Endothelial cell of umbilical vein (primary cell): ENCODE measurements at regions not wholly inside any gene's neighbourhood (a gene's known extent, or its start where the extent isn't known, plus 50 kb on each side); places are given as distances from the start of the nearest gene placed in this dataset.

Experiments used
- BruUV-seq: library from RNA; stranded (reverse); fragments of 400-500 nt; replicated peaks from 2 replicates; lab custom pipeline; 2021; lab: Mats Ljungman, UMichigan
- CTCF ChIA-PET: fragments of 300-600, 350-600 bp; sonication (Branson Sonifier 250); formaldehyde crosslinking; loops from one replicate; lab custom pipeline; 2021; ENCODE audit warnings: antibody characterized with exemption, inconsistent platforms; lab: Charles Lee
- POLR2A ChIA-PET: fragments of 300-600, 350-600 bp; sonication (Branson Sonifier 250); formaldehyde crosslinking; loops from one replicate; lab custom pipeline; 2021; ENCODE audit warnings: antibody characterized with exemption, inconsistent platforms; lab: Charles Lee
- DNase-seq: peaks from one replicate; pipeline ENCODE4 v3.0.0-alpha.2; 2011; ENCODE audit warnings: low read depth, low spot score
- FAIRE-seq: peaks from 2 replicates; lab custom pipeline; 2011; peaks lifted over from hg19 to GRCh38; lab: Jason Lieb, UNC
- H2AFZ ChIP-seq: 2 replicates; pipeline ENCODE4 v1.6.0; 2012; ENCODE audit warnings: low read depth, low read length, control low read depth, inconsistent platforms
- H3K27ac ChIP-seq: 2 replicates; pipeline ENCODE4 v1.5.1; 2011; ENCODE audit warnings: low read depth, mild to moderate bottlenecking, control low read depth, low read length, moderate library complexity; ENCODE audit not compliant: insufficient read depth
- H3K27me3 ChIP-seq, 2 experiments: 2 replicates each; pipeline versions ENCODE4 v1.6.0 to v1.6.1; 2011; ENCODE audit warnings: low read length in 2 of 2, mixed read lengths in 1 of 2; ENCODE audit not compliant: control insufficient read depth in 2 of 2, insufficient read depth in 2 of 2
- H3K36me3 ChIP-seq, 2 experiments: 2 replicates in 1 of 2; 3 replicates in 1 of 2; pipeline ENCODE4 v1.5.1; 2011; ENCODE audit warnings: low read length in 2 of 2, mild to moderate bottlenecking in 1 of 2, moderate library complexity in 1 of 2; ENCODE audit not compliant: control insufficient read depth in 2 of 2, insufficient read depth in 2 of 2; ENCODE audit errors: extremely low read depth in 1 of 2
- H3K4me1 ChIP-seq: 3 replicates; pipeline ENCODE4 v1.5.1; 2011; ENCODE audit warnings: mild to moderate bottlenecking, low read length; ENCODE audit not compliant: control insufficient read depth, insufficient read depth; ENCODE audit errors: extremely low read depth
- H3K4me2 ChIP-seq: 2 replicates; pipeline ENCODE4 v1.6.1; 2011; ENCODE audit warnings: low read length, control low read depth, mixed read lengths; ENCODE audit not compliant: insufficient read depth
- H3K4me3 ChIP-seq, 3 experiments: fragments of 200-600 bp in 1 of 3; sonication (generic), shearing (Covaris generic) in 1 of 3; replicated peaks in 1 of 3; 2 replicates each; pipeline ENCODE4 v1.5.1; 2011 to 2016; ENCODE audit warnings: control low read depth in 3 of 3, low read length in 3 of 3, mild to moderate bottlenecking in 2 of 3, inconsistent platforms in 1 of 3, low read depth in 1 of 3, moderate library complexity in 1 of 3; ENCODE audit not compliant: insufficient read depth in 1 of 3
- H3K79me2 ChIP-seq: 2 replicates; pipeline ENCODE4 v1.6.0; 2012; ENCODE audit warnings: low read length, inconsistent platforms; ENCODE audit not compliant: control insufficient read depth, insufficient read depth
- H3K9ac ChIP-seq: replicated peaks from 2 replicates; pipeline ENCODE3; 2011; ENCODE audit warnings: low read length, control low read depth; ENCODE audit not compliant: insufficient read depth; ENCODE audit errors: extremely low read depth
- H3K9me1 ChIP-seq: replicated peaks from 3 replicates; pipeline ENCODE4 v1.6.0; 2011; ENCODE audit warnings: mild to moderate bottlenecking, low read length; ENCODE audit not compliant: control insufficient read depth, insufficient read depth; ENCODE audit errors: extremely low read depth
- H3K9me3 ChIP-seq: replicated peaks from 2 replicates; pipeline ENCODE4 v1.5.1; 2012; ENCODE audit warnings: low read length, inconsistent platforms; ENCODE audit not compliant: control insufficient read depth, insufficient read depth
- H4K20me1 ChIP-seq: replicated peaks from 2 replicates; pipeline ENCODE3; 2011; ENCODE audit warnings: mild to moderate bottlenecking, low read length; ENCODE audit not compliant: control insufficient read depth, insufficient read depth; ENCODE audit errors: extremely low read depth
- EZH2 ChIP-seq: IDR thresholded peaks from 2 replicates; pipeline ENCODE4 v1.6.1; 2012; ENCODE audit warnings: borderline replicate concordance, low read depth, mild to moderate bottlenecking, moderate library complexity, low read length, inconsistent platforms; ENCODE audit not compliant: severe bottlenecking
- FOS ChIP-seq: IDR thresholded peaks from 2 replicates; pipeline ENCODE4 v1.6.1; 2011; ENCODE audit warnings: mild to moderate bottlenecking, low read length, moderate library complexity, borderline replicate concordance; ENCODE audit not compliant: insufficient read depth
- GATA2 ChIP-seq: IDR thresholded peaks from 2 replicates; pipeline ENCODE4 v1.7.0; 2011; ENCODE audit warnings: low read depth, mild to moderate bottlenecking, moderate library complexity, mixed read lengths, low read length; ENCODE audit not compliant: insufficient read length, insufficient read depth
- JUN ChIP-seq: IDR thresholded peaks from 2 replicates; pipeline ENCODE4 v1.6.1; 2011; ENCODE audit warnings: borderline replicate concordance, low read depth; ENCODE audit not compliant: insufficient read length, insufficient read depth
- MYC ChIP-seq: IDR thresholded peaks from one replicate; pipeline ENCODE4 v1.6.1; 2011; ENCODE audit warnings: mild to moderate bottlenecking, low read depth, low read length
- POLR2A ChIP-seq: IDR thresholded peaks from 2 replicates; pipeline ENCODE4 v1.6.1; 2012; ENCODE audit warnings: low read depth, mild to moderate bottlenecking, control low read depth, low read length
- POLR2AphosphoS5 ChIP-seq: IDR thresholded peaks from 2 replicates; pipeline ENCODE4 v1.6.1; 2012; ENCODE audit warnings: low read depth, mild to moderate bottlenecking, control low read depth, low read length, moderate library complexity; ENCODE audit not compliant: insufficient read depth
- dilution Hi-C: fragments of 300-500 bp; cut with MboI; formaldehyde crosslinking; loops from one replicate; pipeline ENCODE4 v1.15.0; 2019; ENCODE audit warnings: low sequenced_read_pairs; ENCODE audit not compliant: extremely low pct_ligation_motif_present
- intact Hi-C: fragments of 100-400 bp; cut with micrococcal nuclease; formaldehyde crosslinking; loops from one replicate; pipeline ENCODE4 v1.10.0; 2022
- TF ChIP-seq, protein P1 (sequence below), 2 donors: IDR thresholded peaks; 1 replicate in 1 of 2; 2 replicates in 1 of 2; pipeline ENCODE4 v1.5.1; 2011; ENCODE audit warnings: low read length in 2 of 2, mild to moderate bottlenecking in 2 of 2, moderate library complexity in 2 of 2, control low read depth in 1 of 2, inconsistent platforms in 1 of 2, low read depth in 1 of 2; ENCODE audit not compliant: insufficient read depth in 1 of 2; ENCODE audit errors: extremely low read depth in 1 of 2
- TF ChIP-seq, protein P2 (sequence below): IDR thresholded peaks from 2 replicates; pipeline ENCODE4 v1.6.1; 2011; ENCODE audit not compliant: insufficient read depth, insufficient read length

DNA sequence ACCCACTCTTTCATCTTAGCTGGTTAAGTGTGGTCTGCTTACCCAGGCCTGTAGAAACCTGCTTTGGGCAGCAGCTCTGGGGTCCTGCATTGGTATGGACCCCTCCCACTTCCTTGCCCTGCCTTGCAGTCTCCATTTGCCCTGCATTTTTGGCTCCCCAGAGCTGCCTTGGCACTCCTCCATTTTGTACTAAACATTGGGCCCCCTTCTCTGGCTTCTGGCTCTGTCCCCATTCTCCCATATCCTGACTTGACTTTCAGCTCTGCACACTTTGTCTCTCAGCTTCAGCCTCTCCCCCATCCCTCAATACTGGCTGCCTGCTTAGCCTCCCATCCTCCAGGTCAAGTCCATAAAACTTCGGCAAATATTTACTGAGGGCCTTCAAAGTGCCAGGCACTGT lies 145.5 kb upstream of the PELI1 start:
- BruUV-seq = no TSS peak
- no peak overlapping the region for H3K4me2 ChIP-seq
- H3K9me1 ChIP-seq = no peaks in the 10 kb centered on the region
- POLR2A ChIA-PET = no interaction called here
- H3K9me3 ChIP-seq = no peaks in the 10 kb centered on the region
- H2AFZ ChIP-seq = no peak overlapping the region
- H3K27ac ChIP-seq = no peak overlapping the region
- FAIRE-seq (no peak), DNase-seq (no peak)
- H3K4me1 ChIP-seq = peaks cover 4% of the 10 kb centered on the region
- CTCF ChIA-PET = no interaction called here
- H3K27me3 ChIP-seq = no peaks in the 10 kb centered on the region
- no peaks in the 10 kb centered on the region for H4K20me1 ChIP-seq
- no peak overlapping the region for H3K4me3 ChIP-seq
- intact Hi-C loops = no loop called here
- H3K36me3 ChIP-seq = no peaks in the 10 kb centered on the region
- no peak overlapping the region for H3K9ac ChIP-seq
- dilution Hi-C loops = no loop called here
- H3K79me2 ChIP-seq = no peaks in the 10 kb centered on the region
- TF ChIP-seq FOS (no peak), EZH2 (no peak), POLR2A (no peak), JUN (no peak), MYC (no peak), POLR2AphosphoS5 (no peak), GATA2 (no peak)
- TF ChIP-seq, protein P1, sequence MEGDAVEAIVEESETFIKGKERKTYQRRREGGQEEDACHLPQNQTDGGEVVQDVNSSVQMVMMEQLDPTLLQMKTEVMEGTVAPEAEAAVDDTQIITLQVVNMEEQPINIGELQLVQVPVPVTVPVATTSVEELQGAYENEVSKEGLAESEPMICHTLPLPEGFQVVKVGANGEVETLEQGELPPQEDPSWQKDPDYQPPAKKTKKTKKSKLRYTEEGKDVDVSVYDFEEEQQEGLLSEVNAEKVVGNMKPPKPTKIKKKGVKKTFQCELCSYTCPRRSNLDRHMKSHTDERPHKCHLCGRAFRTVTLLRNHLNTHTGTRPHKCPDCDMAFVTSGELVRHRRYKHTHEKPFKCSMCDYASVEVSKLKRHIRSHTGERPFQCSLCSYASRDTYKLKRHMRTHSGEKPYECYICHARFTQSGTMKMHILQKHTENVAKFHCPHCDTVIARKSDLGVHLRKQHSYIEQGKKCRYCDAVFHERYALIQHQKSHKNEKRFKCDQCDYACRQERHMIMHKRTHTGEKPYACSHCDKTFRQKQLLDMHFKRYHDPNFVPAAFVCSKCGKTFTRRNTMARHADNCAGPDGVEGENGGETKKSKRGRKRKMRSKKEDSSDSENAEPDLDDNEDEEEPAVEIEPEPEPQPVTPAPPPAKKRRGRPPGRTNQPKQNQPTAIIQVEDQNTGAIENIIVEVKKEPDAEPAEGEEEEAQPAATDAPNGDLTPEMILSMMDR (IDR thresholded peaks at IDR 0.05; ENCODE audit: extremely low read depth in 1 of 2, insufficient read depth in 1 of 2, low read depth in 1 of 2, low read length in 2 of 2) = no peak
- TF ChIP-seq, protein P2, sequence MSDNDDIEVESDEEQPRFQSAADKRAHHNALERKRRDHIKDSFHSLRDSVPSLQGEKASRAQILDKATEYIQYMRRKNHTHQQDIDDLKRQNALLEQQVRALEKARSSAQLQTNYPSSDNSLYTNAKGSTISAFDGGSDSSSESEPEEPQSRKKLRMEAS = no peak
